ENCODE measurements at regions not wholly inside any gene's neighbourhood (a gene's known extent, or its start where the extent isn't known, plus 50 kb on each side); places are given as distances from the start of the nearest gene placed in this dataset.

DNA sequence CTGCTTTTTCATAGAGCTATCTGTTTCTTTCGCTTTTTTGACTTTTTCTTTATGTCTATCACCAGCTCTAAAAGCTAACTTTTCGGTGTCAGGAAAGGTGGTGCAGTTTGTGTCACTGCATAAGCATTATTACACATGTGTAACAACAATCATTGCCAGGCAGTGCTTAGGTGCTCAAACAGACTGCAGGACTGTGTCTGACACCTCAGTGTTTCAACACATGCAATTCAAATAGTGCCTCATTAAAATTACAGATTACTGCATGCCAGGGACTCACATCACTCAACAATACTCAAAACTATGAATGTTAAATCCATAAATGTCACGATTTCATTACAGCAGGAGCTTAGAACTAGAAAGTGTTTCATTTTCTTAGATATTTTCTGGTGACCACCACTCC lies 265.3 kb upstream of the SMIM30 start:
- POLR2A ChIA-PET, result no interaction called here
- Histone ChIP-seq H3K4me3 (ENCODE audit: low read depth in 2 of 2, low read length in 1 of 2) (no peak overlapping the region), H3K27ac (ENCODE audit: low read depth in 2 of 2, low read length in 1 of 2) (no peak overlapping the region), H3F3A (replicated peaks; ENCODE audit: insufficient read depth) (no peaks in the 10 kb centered on the region), H3K9me3 (no peaks in the 10 kb centered on the region), H4K20me1 (ENCODE audit: insufficient read depth) (no peaks in the 10 kb centered on the region), H3K79me2 (ENCODE audit: insufficient read depth) (no peaks in the 10 kb centered on the region), H2AFZ (ENCODE audit: low read depth) (peak overlapping the region; percentile 2; the same call in 1 of the 2 replicates), H3K4me2 (no peak overlapping the region), H3K36me3 (replicated peaks in 1 of 2; ENCODE audit: control insufficient read depth in 1 of 2, insufficient read depth in 2 of 2, low read length in 1 of 2) (no peaks in the 10 kb centered on the region), H3K27me3 (ENCODE audit: insufficient read depth) (no peaks in the 10 kb centered on the region), H3K9me2 (no peaks in the 10 kb centered on the region), H3K9ac (no peak overlapping the region), H3K4me1 (ENCODE audit: control insufficient read depth in 1 of 2, insufficient read depth in 2 of 2, low read depth in 1 of 2, low read length in 1 of 2) (no peaks in the 10 kb centered on the region; a peak in 1 of 4 replicates)
- CTCF ChIA-PET, result interaction anchor here (1.3 kb wide), 1 partner anchor 38 kb away, joined by 4 read pairs; no protein-coding TSS in a partner anchor
- DNase-seq, result no peak
- WGBS (ENCODE audit: low lambda C conversion rate), result 27% methylated on average over 3 of the region's 3 CpGs
- TF ChIP-seq NRF1 (IDR thresholded peaks at IDR 0.05; ENCODE audit: low read depth, low read length), result no peak

DNA sequence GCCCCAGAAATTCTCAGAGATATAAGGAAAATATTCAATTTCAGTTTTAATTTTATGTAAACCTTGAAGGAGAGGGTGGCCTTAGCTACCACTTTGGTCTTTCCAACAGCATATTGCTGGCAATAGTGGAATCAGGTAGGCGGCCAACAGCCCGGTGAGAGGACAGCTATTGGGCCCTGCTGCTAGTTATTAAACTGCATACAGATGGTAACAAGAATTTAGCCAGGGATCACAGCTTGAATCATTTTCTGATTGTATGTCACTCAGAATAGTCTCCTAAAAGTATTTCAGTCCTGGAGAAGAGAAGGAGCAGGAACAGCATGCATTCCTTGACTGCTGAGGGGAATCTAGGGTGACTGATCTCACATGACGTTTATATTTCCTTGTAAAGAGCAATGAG lies 261.4 kb upstream of the SMIM30 start:
- POLR2A ChIA-PET, result no interaction called here
- CTCF ChIA-PET, result no interaction called here
- H3F3A ChIP-seq (replicated peaks; ENCODE audit: insufficient read depth), result no peaks in the 10 kb centered on the region

More for the DNA sequence above, 261.4 kb upstream of the SMIM30 start:
- no peak for DNase-seq
- WGBS (ENCODE audit: low lambda C conversion rate), result 77% methylated on average over 3 of the region's 3 CpGs
- H3K27ac ChIP-seq (ENCODE audit: low read depth in 2 of 2, low read length in 1 of 2), result no peak overlapping the region
- H3K79me2 ChIP-seq (ENCODE audit: insufficient read depth), result no peaks in the 10 kb centered on the region
- no peak overlapping the region for H3K4me2 ChIP-seq
- no peaks in the 10 kb centered on the region for H3K9me3 ChIP-seq
- H3K4me3 ChIP-seq (ENCODE audit: low read depth in 2 of 2, low read length in 1 of 2), result no peak overlapping the region
- H4K20me1 ChIP-seq (ENCODE audit: insufficient read depth), result no peaks in the 10 kb centered on the region
- no peaks in the 10 kb centered on the region for H3K9me2 ChIP-seq
- H2AFZ ChIP-seq (ENCODE audit: low read depth), result no peak overlapping the region
- TF ChIP-seq CTCF (IDR thresholded peaks at IDR 0.05) (no peak), RAD21 (IDR thresholded peaks at IDR 0.05; ENCODE audit: low read length) (no peak), NFIC (IDR thresholded peaks at IDR 0.05; ENCODE audit: borderline replicate concordance) (no peak), NRF1 (IDR thresholded peaks at IDR 0.05; ENCODE audit: low read depth, low read length) (no peak), FOXJ3 (CRISPR knock-in tag; IDR thresholded peaks at IDR 0.05) (no peak), GATA2 (CRISPR knock-in tag; IDR thresholded peaks at IDR 0.05) (no peak), TAF1 (IDR thresholded peaks at IDR 0.05; ENCODE audit: borderline replicate concordance, low read depth, low read length) (no peak), CHD2 (IDR thresholded peaks at IDR 0.05; ENCODE audit: low read length, partially characterized antibody) (no peak), TCF12 (IDR thresholded peaks at IDR 0.05) (no peak), SMC3 (IDR thresholded peaks at IDR 0.05; ENCODE audit: low read depth, low read length) (no peak), TEAD4 (IDR thresholded peaks at IDR 0.05; ENCODE audit: borderline replicate concordance, insufficient read depth) (no peak), POLR2AphosphoS5 (IDR thresholded peaks at IDR 0.05; ENCODE audit: low read depth, low read length) (no peak), RFX5 (IDR thresholded peaks at IDR 0.05; ENCODE audit: low read length) (no peak)
- TF ChIP-seq, protein P1, sequence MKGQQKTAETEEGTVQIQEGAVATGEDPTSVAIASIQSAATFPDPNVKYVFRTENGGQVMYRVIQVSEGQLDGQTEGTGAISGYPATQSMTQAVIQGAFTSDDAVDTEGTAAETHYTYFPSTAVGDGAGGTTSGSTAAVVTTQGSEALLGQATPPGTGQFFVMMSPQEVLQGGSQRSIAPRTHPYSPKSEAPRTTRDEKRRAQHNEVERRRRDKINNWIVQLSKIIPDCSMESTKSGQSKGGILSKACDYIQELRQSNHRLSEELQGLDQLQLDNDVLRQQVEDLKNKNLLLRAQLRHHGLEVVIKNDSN (IDR thresholded peaks at IDR 0.05; ENCODE audit: borderline replicate concordance, low read depth), result no peak
- TF ChIP-seq, protein P2, sequence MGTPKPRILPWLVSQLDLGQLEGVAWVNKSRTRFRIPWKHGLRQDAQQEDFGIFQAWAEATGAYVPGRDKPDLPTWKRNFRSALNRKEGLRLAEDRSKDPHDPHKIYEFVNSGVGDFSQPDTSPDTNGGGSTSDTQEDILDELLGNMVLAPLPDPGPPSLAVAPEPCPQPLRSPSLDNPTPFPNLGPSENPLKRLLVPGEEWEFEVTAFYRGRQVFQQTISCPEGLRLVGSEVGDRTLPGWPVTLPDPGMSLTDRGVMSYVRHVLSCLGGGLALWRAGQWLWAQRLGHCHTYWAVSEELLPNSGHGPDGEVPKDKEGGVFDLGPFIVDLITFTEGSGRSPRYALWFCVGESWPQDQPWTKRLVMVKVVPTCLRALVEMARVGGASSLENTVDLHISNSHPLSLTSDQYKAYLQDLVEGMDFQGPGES (IDR thresholded peaks at IDR 0.05; ENCODE audit: low read depth, low read length), result no peak
- no peaks in the 10 kb centered on the region for H3K36me3 ChIP-seq (replicated peaks in 1 of 2; ENCODE audit: control insufficient read depth in 1 of 2, insufficient read depth in 2 of 2, low read length in 1 of 2)
- H3K9ac ChIP-seq, result no peak overlapping the region
- H3K27me3 ChIP-seq (ENCODE audit: insufficient read depth), result no peaks in the 10 kb centered on the region
- no peaks in the 10 kb centered on the region; a peak in 1 of 4 replicates for H3K4me1 ChIP-seq (ENCODE audit: control insufficient read depth in 1 of 2, insufficient read depth in 2 of 2, low read depth in 1 of 2, low read length in 1 of 2)
